ENCODE measurements at regions not wholly inside any gene's neighbourhood (a gene's known extent, or its start where the extent isn't known, plus 50 kb on each side); places are given as distances from the start of the nearest gene placed in this dataset.

DNA sequence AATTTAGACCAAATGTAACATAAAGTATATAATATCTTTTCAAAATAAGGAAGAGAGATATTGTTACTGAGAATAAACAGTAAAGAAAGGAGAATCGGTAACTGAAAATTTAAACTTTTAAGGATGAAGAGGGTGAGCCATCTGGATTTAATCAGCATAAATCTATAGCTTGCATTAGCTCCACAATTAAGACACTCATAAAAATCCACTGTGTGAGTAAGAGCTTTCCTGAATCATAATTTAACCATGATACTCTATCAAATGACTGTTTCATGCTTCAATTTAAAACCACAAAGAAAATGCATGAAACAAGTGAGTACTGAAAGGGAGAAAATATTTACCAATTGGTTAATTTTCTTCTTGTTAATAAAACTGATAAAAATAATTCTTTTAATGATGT lies 951.5 kb upstream of the SLIT2 start:
- no peak overlapping the region for H3K4me3 Mint-ChIP-seq
- H3K36me3 Mint-ChIP-seq (ENCODE audit: low read depth) = no peaks in the 10 kb centered on the region
- H3K4me1 Mint-ChIP-seq = peaks cover 5% of the 10 kb centered on the region
- TF ChIP-seq, protein P1, sequence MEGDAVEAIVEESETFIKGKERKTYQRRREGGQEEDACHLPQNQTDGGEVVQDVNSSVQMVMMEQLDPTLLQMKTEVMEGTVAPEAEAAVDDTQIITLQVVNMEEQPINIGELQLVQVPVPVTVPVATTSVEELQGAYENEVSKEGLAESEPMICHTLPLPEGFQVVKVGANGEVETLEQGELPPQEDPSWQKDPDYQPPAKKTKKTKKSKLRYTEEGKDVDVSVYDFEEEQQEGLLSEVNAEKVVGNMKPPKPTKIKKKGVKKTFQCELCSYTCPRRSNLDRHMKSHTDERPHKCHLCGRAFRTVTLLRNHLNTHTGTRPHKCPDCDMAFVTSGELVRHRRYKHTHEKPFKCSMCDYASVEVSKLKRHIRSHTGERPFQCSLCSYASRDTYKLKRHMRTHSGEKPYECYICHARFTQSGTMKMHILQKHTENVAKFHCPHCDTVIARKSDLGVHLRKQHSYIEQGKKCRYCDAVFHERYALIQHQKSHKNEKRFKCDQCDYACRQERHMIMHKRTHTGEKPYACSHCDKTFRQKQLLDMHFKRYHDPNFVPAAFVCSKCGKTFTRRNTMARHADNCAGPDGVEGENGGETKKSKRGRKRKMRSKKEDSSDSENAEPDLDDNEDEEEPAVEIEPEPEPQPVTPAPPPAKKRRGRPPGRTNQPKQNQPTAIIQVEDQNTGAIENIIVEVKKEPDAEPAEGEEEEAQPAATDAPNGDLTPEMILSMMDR (IDR thresholded peaks at IDR 0.05) = no peak
- no peak for DNase-seq
- H3K9me3 Mint-ChIP-seq = peaks cover 10% of the 10 kb centered on the region
- H3K27me3 Mint-ChIP-seq (ENCODE audit: low read depth, poor library complexity) = no peaks in the 10 kb centered on the region
- no peak overlapping the region for H3K27ac Mint-ChIP-seq

DNA sequence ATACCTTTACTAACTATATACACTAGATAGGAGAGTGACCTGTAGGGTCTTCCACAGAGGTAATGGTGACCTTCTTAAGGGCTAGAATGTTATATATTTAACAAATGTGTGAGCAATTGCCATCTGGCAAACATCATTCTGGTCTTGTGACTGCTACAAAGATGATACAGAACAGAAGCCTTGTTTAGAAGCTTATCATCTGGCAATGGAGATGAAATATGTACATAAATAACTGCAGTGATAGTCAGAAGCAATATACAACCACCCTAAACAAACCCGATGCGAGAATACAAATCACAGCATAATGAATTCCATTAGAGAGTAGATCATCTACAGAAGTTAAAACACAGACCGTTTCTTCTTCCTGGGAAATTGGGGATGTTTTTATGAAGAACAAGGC lies 952.7 kb upstream of the SLIT2 start:
- H3K4me1 Mint-ChIP-seq = peaks cover 5% of the 10 kb centered on the region
- DNase-seq = no peak
- H3K36me3 Mint-ChIP-seq (ENCODE audit: low read depth) = peaks cover 7% of the 10 kb centered on the region
- H3K27ac Mint-ChIP-seq = no peak overlapping the region
- no peak overlapping the region for H3K4me3 Mint-ChIP-seq
- H3K27me3 Mint-ChIP-seq (ENCODE audit: low read depth, poor library complexity) = no peaks in the 10 kb centered on the region
- peaks cover 20% of the 10 kb centered on the region for H3K9me3 Mint-ChIP-seq
- TF ChIP-seq, protein P1 (IDR thresholded peaks at IDR 0.05) = no peak

DNA sequence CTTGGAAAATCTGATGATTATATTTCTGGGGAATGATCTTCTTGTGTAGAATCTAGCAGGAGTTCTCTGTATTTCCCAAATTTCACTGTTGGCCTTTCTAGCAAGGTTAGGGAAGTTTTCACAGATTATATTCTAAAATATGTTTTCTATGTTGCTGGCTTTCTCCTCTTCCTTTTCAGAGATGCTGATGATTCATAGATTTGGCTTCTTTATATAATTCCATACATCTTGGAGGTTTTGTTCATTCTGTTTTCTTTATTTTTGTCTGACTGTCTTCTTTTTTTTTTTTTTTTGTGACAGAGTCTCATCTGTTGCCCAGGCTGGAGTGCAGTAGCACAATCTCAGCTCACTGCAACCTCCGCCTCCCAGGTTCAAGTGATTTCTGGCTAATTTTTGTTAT lies 957.9 kb upstream of the SLIT2 start:
- Mint-ChIP-seq H3K9me3 (peaks cover 65% of the 10 kb centered on the region), H3K4me1 (peaks cover 5% of the 10 kb centered on the region), H3K27ac (no peak overlapping the region), H3K36me3 (ENCODE audit: low read depth) (peaks cover 27% of the 10 kb centered on the region), H3K27me3 (ENCODE audit: low read depth, poor library complexity) (no peaks in the 10 kb centered on the region), H3K4me3 (no peak overlapping the region)
- TF ChIP-seq, protein P1 (IDR thresholded peaks at IDR 0.05) = no peak
- no peak for DNase-seq

DNA sequence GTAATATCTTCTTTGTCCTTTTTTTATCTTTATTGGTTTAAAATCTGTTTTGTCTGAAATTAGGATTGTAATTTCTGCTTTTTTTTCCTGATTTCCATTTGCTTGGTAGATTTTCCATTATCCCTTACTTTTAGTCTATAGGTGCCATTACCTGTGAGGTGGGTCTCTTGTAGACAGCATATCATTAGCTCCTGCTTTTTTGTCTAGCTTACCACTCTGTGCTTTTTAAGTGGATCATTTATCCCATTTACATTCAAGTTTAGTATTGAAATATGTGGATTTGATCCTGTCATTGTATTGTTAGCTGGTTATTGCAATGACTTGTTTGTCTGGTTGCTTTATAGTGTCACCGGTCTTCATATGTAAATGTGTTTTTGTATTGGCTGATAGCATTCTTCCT lies 958.6 kb upstream of the SLIT2 start:
- DNase-seq = no peak
- peaks cover 65% of the 10 kb centered on the region for H3K9me3 Mint-ChIP-seq
- no peak overlapping the region for H3K4me3 Mint-ChIP-seq
- TF ChIP-seq, protein P1 (IDR thresholded peaks at IDR 0.05) = no peak
- H3K36me3 Mint-ChIP-seq (ENCODE audit: low read depth) = peaks cover 27% of the 10 kb centered on the region
- no peak overlapping the region for H3K27ac Mint-ChIP-seq
- H3K27me3 Mint-ChIP-seq (ENCODE audit: low read depth, poor library complexity) = no peaks in the 10 kb centered on the region
- H3K4me1 Mint-ChIP-seq = peaks cover 5% of the 10 kb centered on the region

DNA sequence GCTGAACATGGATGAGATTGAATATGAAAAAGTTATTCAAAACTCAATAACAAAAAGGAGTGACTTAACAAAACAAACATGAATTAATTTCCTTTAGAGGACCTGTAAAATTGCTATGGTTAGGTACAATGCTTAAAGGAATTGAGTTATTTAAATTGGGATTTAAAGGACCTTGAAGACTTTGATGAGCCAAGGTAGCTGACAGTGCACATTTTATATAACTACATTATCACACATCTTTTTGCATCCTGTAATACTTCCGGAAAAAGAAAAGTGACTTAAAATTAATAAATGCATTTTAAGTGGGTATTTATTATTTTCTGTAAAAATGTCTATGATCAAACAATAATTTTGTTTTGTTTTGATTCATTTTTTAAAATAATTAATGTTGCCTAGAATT lies 964.8 kb upstream of the SLIT2 start:
- H3K27me3 Mint-ChIP-seq (ENCODE audit: low read depth, poor library complexity) = no peaks in the 10 kb centered on the region
- H3K36me3 Mint-ChIP-seq (ENCODE audit: low read depth) = peaks cover 8% of the 10 kb centered on the region
- H3K27ac Mint-ChIP-seq = no peak overlapping the region
- DNase-seq = no peak
- H3K9me3 Mint-ChIP-seq = peaks cover 39% of the 10 kb centered on the region
- TF ChIP-seq, protein P1 (IDR thresholded peaks at IDR 0.05) = no peak
- no peaks in the 10 kb centered on the region for H3K4me1 Mint-ChIP-seq
- no peak overlapping the region for H3K4me3 Mint-ChIP-seq

DNA sequence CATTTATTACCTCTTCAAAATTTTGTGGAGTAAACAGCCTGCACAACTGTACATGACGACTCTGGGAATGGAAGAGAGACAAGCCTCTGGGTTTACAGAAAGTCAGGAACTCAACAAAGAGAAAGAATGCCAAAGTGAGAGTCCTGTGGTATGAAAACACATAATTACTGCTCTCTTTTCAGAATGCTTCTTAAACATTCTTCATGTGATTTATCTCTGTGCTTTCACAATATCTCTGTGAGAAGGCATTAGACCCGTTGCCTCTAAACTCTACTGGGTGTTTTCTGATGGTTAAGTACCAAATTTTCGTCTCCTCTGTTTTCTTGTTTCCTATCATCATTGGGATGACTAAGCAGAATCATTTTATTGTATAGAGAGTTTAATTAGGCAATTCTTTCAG lies 966.6 kb upstream of the SLIT2 start:
- Mint-ChIP-seq H3K27ac (no peak overlapping the region), H3K4me1 (no peaks in the 10 kb centered on the region), H3K27me3 (ENCODE audit: low read depth, poor library complexity) (no peaks in the 10 kb centered on the region), H3K4me3 (no peak overlapping the region), H3K36me3 (ENCODE audit: low read depth) (peaks cover 16% of the 10 kb centered on the region), H3K9me3 (peaks cover 41% of the 10 kb centered on the region)
- TF ChIP-seq, protein P1 (IDR thresholded peaks at IDR 0.05) = no peak
- no peak for DNase-seq
